Gastrocnemius medialis (tissue), 4 donors: ENCODE measurements at regions not wholly inside any gene's neighbourhood (a gene's known extent, or its start where the extent isn't known, plus 50 kb on each side); places are given as distances from the start of the nearest gene placed in this dataset.

Experiments
- POLR2A ChIP-seq, 2 donors: fragments of 450-650 bp; IDR thresholded peaks; one replicate each; pipeline ENCODE4 v1.6.1; 2017; ENCODE audit warnings: antibody characterized with exemption in 2 of 2, mild to moderate bottlenecking in 2 of 2, moderate library complexity in 2 of 2
- TF ChIP-seq, protein P1 (sequence below), 5 experiments: fragments of 450-650 bp in 3 of 5; fragments of 200-600 bp in 2 of 5; sonication (generic) in 2 of 5; IDR thresholded peaks in 4 of 5; conservative IDR thresholded peaks in 1 of 5; 1 replicate in 4 of 5; 2 replicates in 1 of 5; pipeline ENCODE4 v1.5.1; 2016 to 2019; ENCODE audit warnings: antibody characterized with exemption in 5 of 5, mild to moderate bottlenecking in 3 of 5, moderate library complexity in 3 of 5

DNA sequence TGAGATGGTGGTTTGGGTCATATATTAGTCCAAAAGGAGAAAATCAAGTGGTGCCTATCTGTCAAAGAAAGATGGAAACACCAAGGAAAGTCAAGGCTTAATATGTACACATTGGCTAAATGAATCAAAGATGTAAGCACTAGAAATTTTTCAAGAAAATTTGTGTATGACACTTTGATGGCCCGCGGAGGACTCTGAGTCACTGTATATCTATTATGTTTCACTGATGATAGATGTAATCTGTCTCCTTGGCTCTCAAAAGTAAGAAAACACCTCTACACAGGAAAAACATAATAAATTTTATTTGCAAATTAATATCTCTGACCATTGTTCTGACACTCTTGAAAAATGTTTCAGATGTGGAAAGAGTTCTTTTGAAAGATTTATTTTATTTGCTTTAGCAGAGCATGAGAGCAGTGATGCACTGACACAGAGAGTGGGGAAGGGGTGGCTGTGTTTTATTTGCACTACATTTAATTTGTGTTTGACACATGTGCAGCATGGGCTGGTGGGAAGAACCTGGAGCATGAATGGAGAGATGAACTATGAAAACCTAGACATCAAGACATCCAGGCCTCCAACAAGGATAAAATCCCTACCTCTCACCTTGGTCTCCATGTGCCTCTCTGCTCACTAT is 180.8 kb upstream of the GAS1 start:
- TF ChIP-seq, protein P1, sequence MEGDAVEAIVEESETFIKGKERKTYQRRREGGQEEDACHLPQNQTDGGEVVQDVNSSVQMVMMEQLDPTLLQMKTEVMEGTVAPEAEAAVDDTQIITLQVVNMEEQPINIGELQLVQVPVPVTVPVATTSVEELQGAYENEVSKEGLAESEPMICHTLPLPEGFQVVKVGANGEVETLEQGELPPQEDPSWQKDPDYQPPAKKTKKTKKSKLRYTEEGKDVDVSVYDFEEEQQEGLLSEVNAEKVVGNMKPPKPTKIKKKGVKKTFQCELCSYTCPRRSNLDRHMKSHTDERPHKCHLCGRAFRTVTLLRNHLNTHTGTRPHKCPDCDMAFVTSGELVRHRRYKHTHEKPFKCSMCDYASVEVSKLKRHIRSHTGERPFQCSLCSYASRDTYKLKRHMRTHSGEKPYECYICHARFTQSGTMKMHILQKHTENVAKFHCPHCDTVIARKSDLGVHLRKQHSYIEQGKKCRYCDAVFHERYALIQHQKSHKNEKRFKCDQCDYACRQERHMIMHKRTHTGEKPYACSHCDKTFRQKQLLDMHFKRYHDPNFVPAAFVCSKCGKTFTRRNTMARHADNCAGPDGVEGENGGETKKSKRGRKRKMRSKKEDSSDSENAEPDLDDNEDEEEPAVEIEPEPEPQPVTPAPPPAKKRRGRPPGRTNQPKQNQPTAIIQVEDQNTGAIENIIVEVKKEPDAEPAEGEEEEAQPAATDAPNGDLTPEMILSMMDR (IDR thresholded peaks at IDR 0.05 in 4 of 5, conservative IDR thresholded peaks at IDR 0.05 in 1 of 5) = no peak
- TF ChIP-seq POLR2A (IDR thresholded peaks at IDR 0.05) = no peak
